ENCODE measurements at regions not wholly inside any gene's neighbourhood (a gene's known extent, or its start where the extent isn't known, plus 50 kb on each side); places are given as distances from the start of the nearest gene placed in this dataset.

DNA sequence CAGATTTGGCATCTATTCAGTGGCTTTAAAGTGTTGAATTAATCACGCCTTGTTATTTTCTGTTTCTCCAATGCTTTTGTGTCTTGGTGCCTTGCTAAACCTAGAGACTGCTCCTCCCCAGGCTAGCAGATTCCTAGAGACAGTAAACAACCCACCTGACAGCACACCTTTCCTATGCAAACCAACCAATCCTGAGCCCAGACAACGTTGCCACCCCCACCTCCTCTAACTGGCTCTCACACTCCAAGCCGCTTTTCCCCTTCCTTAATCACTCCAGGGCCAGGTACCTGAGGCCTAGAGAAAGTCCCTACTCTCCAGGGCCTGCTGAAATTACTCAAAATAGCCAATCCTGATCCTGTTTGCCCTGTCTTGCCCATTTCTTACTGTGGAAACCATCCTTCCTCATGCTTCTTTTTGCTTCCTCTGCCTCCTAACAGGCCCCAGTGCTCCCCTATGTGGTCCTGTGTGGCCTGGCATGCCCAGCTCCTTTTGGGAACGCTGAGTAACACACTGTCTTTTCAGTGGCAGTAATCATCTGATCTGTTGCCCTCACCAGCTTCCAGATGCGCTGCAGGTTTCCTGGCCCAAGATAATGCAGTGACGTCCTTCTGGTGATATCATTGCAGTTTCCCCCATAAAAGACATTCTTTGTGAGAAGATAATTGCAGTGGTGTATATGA lies 53.4 kb downstream of the GAS1 start:
- Histone ChIP-seq H3K4me3 (replicated peaks in 1 of 3; ENCODE audit: low read depth in 2 of 3, low read length in 3 of 3) (no peak overlapping the region), H4K20me1 (ENCODE audit: insufficient read depth, low read length) (no peaks in the 10 kb centered on the region), H3K4me1 (ENCODE audit: control insufficient read depth in 1 of 2, insufficient read depth in 2 of 2, low read length in 2 of 2) (no peaks in the 10 kb centered on the region), H3K27ac (ENCODE audit: low read depth in 1 of 2, low read length in 2 of 2) (no peak overlapping the region), H3K79me2 (ENCODE audit: insufficient read depth, low read length) (no peaks in the 10 kb centered on the region), H3K4me2 (replicated peaks; ENCODE audit: extremely low read depth, low read length, poor library complexity, severe bottlenecking) (no peak overlapping the region), H3K9ac (ENCODE audit: insufficient read depth, low read length, poor library complexity, severe bottlenecking) (no peak overlapping the region), H3K36me3 (replicated peaks in 1 of 2; ENCODE audit: control insufficient read depth in 1 of 2, insufficient read depth in 2 of 2, low read length in 2 of 2) (no peaks in the 10 kb centered on the region), H3K9me3 (replicated peaks in 1 of 2; ENCODE audit: control insufficient read depth in 1 of 2, insufficient read depth in 1 of 2, low read length in 2 of 2) (no peaks in the 10 kb centered on the region), H2AFZ (ENCODE audit: insufficient read depth, low read depth, low read length, poor library complexity, severe bottlenecking) (no peak overlapping the region), H3K27me3 (ENCODE audit: control insufficient read depth in 2 of 2, insufficient read depth in 2 of 2, low read length in 2 of 2) (no peaks in the 10 kb centered on the region)
- Mint-ChIP-seq H3K27ac (no peak overlapping the region), H3K9me3 (peaks cover 0 to 10% (median 0%) of the 10 kb centered on the region in 7 donors), H3K4me1 (no peaks in the 10 kb centered on the region), H3K27me3 (ENCODE audit: low read depth in 3 of 3) (peaks cover under 1 to 3% (median 3%) of the 10 kb centered on the region in 3 donors), H3K4me3 (no peak overlapping the region), H3K36me3 (no peaks in the 10 kb centered on the region)
- DNase-seq = no peak
- WGBS (ENCODE audit: insufficient coverage) = 73% methylated on average over 5 of the region's 6 CpGs
- intact Hi-C loops (cut with micrococcal nuclease) = no loop called here
- TF ChIP-seq, protein P1, sequence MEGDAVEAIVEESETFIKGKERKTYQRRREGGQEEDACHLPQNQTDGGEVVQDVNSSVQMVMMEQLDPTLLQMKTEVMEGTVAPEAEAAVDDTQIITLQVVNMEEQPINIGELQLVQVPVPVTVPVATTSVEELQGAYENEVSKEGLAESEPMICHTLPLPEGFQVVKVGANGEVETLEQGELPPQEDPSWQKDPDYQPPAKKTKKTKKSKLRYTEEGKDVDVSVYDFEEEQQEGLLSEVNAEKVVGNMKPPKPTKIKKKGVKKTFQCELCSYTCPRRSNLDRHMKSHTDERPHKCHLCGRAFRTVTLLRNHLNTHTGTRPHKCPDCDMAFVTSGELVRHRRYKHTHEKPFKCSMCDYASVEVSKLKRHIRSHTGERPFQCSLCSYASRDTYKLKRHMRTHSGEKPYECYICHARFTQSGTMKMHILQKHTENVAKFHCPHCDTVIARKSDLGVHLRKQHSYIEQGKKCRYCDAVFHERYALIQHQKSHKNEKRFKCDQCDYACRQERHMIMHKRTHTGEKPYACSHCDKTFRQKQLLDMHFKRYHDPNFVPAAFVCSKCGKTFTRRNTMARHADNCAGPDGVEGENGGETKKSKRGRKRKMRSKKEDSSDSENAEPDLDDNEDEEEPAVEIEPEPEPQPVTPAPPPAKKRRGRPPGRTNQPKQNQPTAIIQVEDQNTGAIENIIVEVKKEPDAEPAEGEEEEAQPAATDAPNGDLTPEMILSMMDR (IDR thresholded peaks at IDR 0.05) = no peak

- no peaks in the 10 kb centered on the region for H3K4me1 ChIP-seq (ENCODE audit: control insufficient read depth in 1 of 2, insufficient read depth in 2 of 2, low read length in 2 of 2)
- no peaks in the 10 kb centered on the region for H3K79me2 ChIP-seq (ENCODE audit: insufficient read depth, low read length)
- H3K4me3 ChIP-seq (replicated peaks in 1 of 3; ENCODE audit: low read depth in 2 of 3, low read length in 3 of 3) = no peak overlapping the region
- Mint-ChIP-seq H3K27me3 (ENCODE audit: low read depth in 3 of 3) (peaks cover 0 to 3% (median 2%) of the 10 kb centered on the region in 3 donors), H3K9me3 (peaks cover 0 to 6% (median 0%) of the 10 kb centered on the region in 7 donors), H3K36me3 (no peaks in the 10 kb centered on the region), H3K4me1 (no peaks in the 10 kb centered on the region), H3K27ac (no peak overlapping the region), H3K4me3 (no peak overlapping the region)
- H3K36me3 ChIP-seq (replicated peaks in 1 of 2; ENCODE audit: control insufficient read depth in 1 of 2, insufficient read depth in 2 of 2, low read length in 2 of 2) = no peaks in the 10 kb centered on the region
- H4K20me1 ChIP-seq (ENCODE audit: insufficient read depth, low read length) = no peaks in the 10 kb centered on the region
- no peaks in the 10 kb centered on the region for H3K27me3 ChIP-seq (ENCODE audit: control insufficient read depth in 2 of 2, insufficient read depth in 2 of 2, low read length in 2 of 2)
- no peak overlapping the region for H3K9ac ChIP-seq (ENCODE audit: insufficient read depth, low read length, poor library complexity, severe bottlenecking)
- H2AFZ ChIP-seq (ENCODE audit: insufficient read depth, low read depth, low read length, poor library complexity, severe bottlenecking) = no peak overlapping the region
- 73% methylated on average over 3 of the region's 3 CpGs for WGBS (ENCODE audit: insufficient coverage)
- intact Hi-C loops (cut with micrococcal nuclease) = no loop called here
- no peak overlapping the region for H3K4me2 ChIP-seq (replicated peaks; ENCODE audit: extremely low read depth, low read length, poor library complexity, severe bottlenecking)
- H3K9me3 ChIP-seq (replicated peaks in 1 of 2; ENCODE audit: control insufficient read depth in 1 of 2, insufficient read depth in 1 of 2, low read length in 2 of 2) = no peaks in the 10 kb centered on the region
- TF ChIP-seq, protein P1 (IDR thresholded peaks at IDR 0.05) = no peak
- H3K27ac ChIP-seq (ENCODE audit: low read depth in 1 of 2, low read length in 2 of 2) = no peak overlapping the region
- DNase-seq = no peak
These were observed 54.7 kb downstream of the GAS1 start for GRCh38 chr9:86892576-86892975.

All from CD14-positive monocyte (primary cell).